ENCODE measurements at regions not wholly inside any gene's neighbourhood (a gene's known extent, or its start where the extent isn't known, plus 50 kb on each side); places are given as distances from the start of the nearest gene placed in this dataset.

- CTCF ChIA-PET = no interaction called here
- no peak for TF ChIP-seq CTCF (IDR thresholded peaks at IDR 0.05; ENCODE audit: low read depth, low read length)
Observed at GRCh38 chr1:229012823-229013222, 258.1 kb upstream of the RAB4A start.

GRCh38 chr1:229013981-229014380, 256.9 kb upstream of the RAB4A start:
- ChIA-PET CTCF (no interaction called here), POLR2A (no interaction called here)
- no peak for TF ChIP-seq CTCF (IDR thresholded peaks at IDR 0.05; ENCODE audit: low read depth, low read length)
- DNase-seq (ENCODE audit: low read depth, low spot score) = no peak
- H3K9me3 ChIP-seq (ENCODE audit: control insufficient read depth, insufficient read depth, low read length) = no peaks in the 10 kb centered on the region
- no peak overlapping the region for H3K4me3 ChIP-seq (ENCODE audit: low read depth, low read length)
- H3K27me3 ChIP-seq (ENCODE audit: control insufficient read depth, insufficient read depth, low read length) = peaks cover 24% of the 10 kb centered on the region
- no peak overlapping the region for H3K27ac ChIP-seq (ENCODE audit: low read depth, low read length)

More at GRCh38 chr1:229012823-229013222, 258.1 kb upstream of the RAB4A start:
- Histone ChIP-seq H3K27me3 (ENCODE audit: control insufficient read depth, insufficient read depth, low read length) (peaks cover 21% of the 10 kb centered on the region), H3K9me3 (ENCODE audit: control insufficient read depth, insufficient read depth, low read length) (no peaks in the 10 kb centered on the region), H3K27ac (ENCODE audit: low read depth, low read length) (no peak overlapping the region), H3K4me3 (ENCODE audit: low read depth, low read length) (no peak overlapping the region)
- POLR2A ChIA-PET = no interaction called here
- no peak for DNase-seq (ENCODE audit: low read depth, low spot score)

- ChIA-PET POLR2A (no interaction called here), CTCF (no interaction called here)
- Histone ChIP-seq H3K4me3 (ENCODE audit: low read depth, low read length) (0 out of 2 replicates have a peak overlapping the region, but pooled peaks have one; percentile 17), H3K27me3 (ENCODE audit: control insufficient read depth, insufficient read depth, low read length) (peaks cover 27% of the 10 kb centered on the region), H3K9me3 (ENCODE audit: control insufficient read depth, insufficient read depth, low read length) (no peaks in the 10 kb centered on the region), H3K27ac (ENCODE audit: low read depth, low read length) (no peak overlapping the region)
- DNase-seq (ENCODE audit: low read depth, low spot score) = no peak
- TF ChIP-seq CTCF (IDR thresholded peaks at IDR 0.05; ENCODE audit: low read depth, low read length) = no peak
Observed at GRCh38 chr1:229015806-229016205, 255.1 kb upstream of the RAB4A start.

- Histone ChIP-seq H3K27me3 (ENCODE audit: control insufficient read depth, insufficient read depth, low read length) (peaks cover 24% of the 10 kb centered on the region), H3K9me3 (ENCODE audit: control insufficient read depth, insufficient read depth, low read length) (no peaks in the 10 kb centered on the region), H3K4me3 (ENCODE audit: low read depth, low read length) (no peak overlapping the region), H3K27ac (ENCODE audit: low read depth, low read length) (no peak overlapping the region)
- ChIA-PET CTCF (no interaction called here), POLR2A (no interaction called here)
- TF ChIP-seq CTCF (IDR thresholded peaks at IDR 0.05; ENCODE audit: low read depth, low read length) = no peak
- DNase-seq (ENCODE audit: low read depth, low spot score) = no peak
Observed at GRCh38 chr1:229017091-229017490, 253.8 kb upstream of the RAB4A start.

GRCh38 chr1:229018674-229019295, 252.1 kb upstream of the RAB4A start:
- Histone ChIP-seq H3K9me3 (ENCODE audit: control insufficient read depth, insufficient read depth, low read length) (no peaks in the 10 kb centered on the region), H3K4me3 (ENCODE audit: low read depth, low read length) (no peak overlapping the region), H3K27me3 (ENCODE audit: control insufficient read depth, insufficient read depth, low read length) (peaks cover 22% of the 10 kb centered on the region), H3K27ac (ENCODE audit: low read depth, low read length) (no peak overlapping the region)
- no peak for DNase-seq (ENCODE audit: low read depth, low spot score)
- POLR2A ChIA-PET = no interaction called here
- no peak for TF ChIP-seq CTCF (IDR thresholded peaks at IDR 0.05; ENCODE audit: low read depth, low read length)
- CTCF ChIA-PET = no interaction called here

Measured in AG04450 (cell line).